Panc1 (cell line): ENCODE measurements at regions not wholly inside any gene's neighbourhood (a gene's known extent, or its start where the extent isn't known, plus 50 kb on each side); places are given as distances from the start of the nearest gene placed in this dataset.

Experiments used
- ATAC-seq: fragments of 200-7000 bp; cut with Tn5 transposase; 2 replicates; pipeline ENCODE4 v1.9.1; 2020; ENCODE audit warnings: mild to moderate bottlenecking, moderate library complexity
- BruUV-seq: library from RNA; stranded (reverse); fragments of 400-500 nt; replicated peaks from 2 replicates; lab custom pipeline; 2021; lab: Mats Ljungman, UMichigan
- CTCF ChIA-PET: fragments of 300-600 bp; sonication (Branson Sonifier 250); formaldehyde crosslinking; loops from one replicate; lab custom pipeline; 2022; ENCODE audit warnings: antibody characterized with exemption; lab: Charles Lee
- POLR2A ChIA-PET: fragments of 300-600 bp; sonication (Branson Sonifier 250); formaldehyde crosslinking; loops from one replicate; lab custom pipeline; 2022; ENCODE audit warnings: antibody characterized with exemption; lab: Charles Lee
- DNase-seq: peaks from one replicate; pipeline ENCODE4 v3.0.0-alpha.2; 2010; ENCODE audit warnings: low read depth, low spot score
- H3K27ac ChIP-seq: 2 replicates; pipeline ENCODE4 v1.5.1; 2011; ENCODE audit warnings: mild to moderate bottlenecking, low read length, inconsistent platforms
- H3K27me3 ChIP-seq: fragments of 200-500 bp; sonication (Bioruptor generic); 2 replicates; pipeline ENCODE4 v1.6.0; 2014; ENCODE audit warnings: low read length, inconsistent platforms; ENCODE audit not compliant: control insufficient read depth, insufficient read depth
- H3K36me3 ChIP-seq: fragments of 200-500 bp; sonication (Bioruptor generic); 2 replicates; pipeline ENCODE4 v1.5.1; 2014; ENCODE audit warnings: inconsistent platforms, mild to moderate bottlenecking, low read length, moderate library complexity; ENCODE audit not compliant: control insufficient read depth, insufficient read depth
- H3K4me1 ChIP-seq: 2 replicates; pipeline ENCODE4 v1.5.1; 2011; ENCODE audit warnings: inconsistent platforms, mild to moderate bottlenecking, low read length, moderate library complexity; ENCODE audit not compliant: control insufficient read depth, insufficient read depth
- H3K4me3 ChIP-seq, 2 experiments: 2 replicates each; pipeline ENCODE4 v1.5.1; 2011 to 2012; ENCODE audit warnings: low read depth in 2 of 2, low read length in 2 of 2, mild to moderate bottlenecking in 2 of 2, inconsistent platforms in 1 of 2, moderate library complexity in 1 of 2
- H3K9me3 ChIP-seq: fragments of 200-500 bp; sonication (Bioruptor generic); 2 replicates; pipeline ENCODE4 v1.5.1; 2014; ENCODE audit warnings: low read depth, mild to moderate bottlenecking, inconsistent platforms, low read length, moderate library complexity; ENCODE audit not compliant: control insufficient read depth, insufficient read depth
- POLR2AphosphoS5 ChIP-seq: IDR thresholded peaks from 2 replicates; pipeline ENCODE4 v1.6.1; 2012; ENCODE audit warnings: mild to moderate bottlenecking, low read depth, low read length, moderate library complexity
- SIN3A ChIP-seq: IDR thresholded peaks from 2 replicates; pipeline ENCODE4 v1.6.1; 2012; ENCODE audit warnings: low read depth, mild to moderate bottlenecking, low read length, moderate library complexity, borderline replicate concordance; ENCODE audit not compliant: insufficient read depth
- TCF7L2 ChIP-seq: IDR thresholded peaks from 2 replicates; pipeline ENCODE4 v1.6.1; 2011; ENCODE audit warnings: mild to moderate bottlenecking, low read depth, low read length, inconsistent platforms
- in situ Hi-C: cut with HindIII; loops from 2 replicates; pipeline ENCODE4 v1.10.0; 2016; ENCODE audit warnings: low sequenced_read_pairs, low pct_unique_long_range_greater_than_20kb
- intact Hi-C: fragments of 100-400 bp; cut with micrococcal nuclease; formaldehyde crosslinking; loops from one replicate; pipeline ENCODE4 v1.10.0; 2022; ENCODE audit not compliant: unreplicated experiment
- TF ChIP-seq, protein P1 (sequence below): fragments of 450-650 bp; IDR thresholded peaks from 2 replicates; pipeline ENCODE4 v1.5.1; 2017; ENCODE audit warnings: mild to moderate bottlenecking
- TF ChIP-seq, protein P2 (sequence below), 2 experiments: IDR thresholded peaks; 2 replicates each; pipeline ENCODE4 v1.6.1; 2011 to 2012; ENCODE audit warnings: low read depth in 2 of 2, control low read depth in 1 of 2, low read length in 1 of 2, mild to moderate bottlenecking in 1 of 2, moderate library complexity in 1 of 2; ENCODE audit not compliant: insufficient read depth in 1 of 2

DNA sequence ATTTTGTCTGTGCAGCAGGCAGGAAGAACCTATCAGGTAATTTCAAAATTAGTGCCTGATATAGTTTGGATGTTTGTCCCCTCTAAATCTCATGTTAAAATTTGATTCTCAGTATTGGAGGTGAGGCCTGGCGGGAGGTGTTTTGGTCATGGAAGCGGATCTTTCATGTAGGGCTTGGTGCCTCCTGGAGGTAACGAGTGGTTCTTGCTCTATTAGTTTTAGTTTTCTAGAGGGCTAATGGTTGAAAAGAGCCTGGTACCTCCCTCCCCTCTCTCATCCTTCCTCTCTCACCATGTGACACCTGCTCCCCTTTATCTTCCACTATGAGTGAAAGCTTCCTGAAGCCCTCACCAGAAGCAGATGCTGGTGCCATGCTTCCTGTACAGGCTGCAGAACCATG, 106.3 kb downstream of the DRD1 start:
- ChIA-PET POLR2A (no interaction called here), CTCF (no interaction called here)
- Histone ChIP-seq H3K36me3 (no peaks in the 10 kb centered on the region), H3K27ac (no peak overlapping the region), H3K27me3 (no peaks in the 10 kb centered on the region), H3K4me3 (no peak overlapping the region), H3K4me1 (no peaks in the 10 kb centered on the region), H3K9me3 (no peaks in the 10 kb centered on the region)
- TF ChIP-seq POLR2AphosphoS5 (no peak), TCF7L2 (no peak), SIN3A (no peak)
- TF ChIP-seq, protein P1, sequence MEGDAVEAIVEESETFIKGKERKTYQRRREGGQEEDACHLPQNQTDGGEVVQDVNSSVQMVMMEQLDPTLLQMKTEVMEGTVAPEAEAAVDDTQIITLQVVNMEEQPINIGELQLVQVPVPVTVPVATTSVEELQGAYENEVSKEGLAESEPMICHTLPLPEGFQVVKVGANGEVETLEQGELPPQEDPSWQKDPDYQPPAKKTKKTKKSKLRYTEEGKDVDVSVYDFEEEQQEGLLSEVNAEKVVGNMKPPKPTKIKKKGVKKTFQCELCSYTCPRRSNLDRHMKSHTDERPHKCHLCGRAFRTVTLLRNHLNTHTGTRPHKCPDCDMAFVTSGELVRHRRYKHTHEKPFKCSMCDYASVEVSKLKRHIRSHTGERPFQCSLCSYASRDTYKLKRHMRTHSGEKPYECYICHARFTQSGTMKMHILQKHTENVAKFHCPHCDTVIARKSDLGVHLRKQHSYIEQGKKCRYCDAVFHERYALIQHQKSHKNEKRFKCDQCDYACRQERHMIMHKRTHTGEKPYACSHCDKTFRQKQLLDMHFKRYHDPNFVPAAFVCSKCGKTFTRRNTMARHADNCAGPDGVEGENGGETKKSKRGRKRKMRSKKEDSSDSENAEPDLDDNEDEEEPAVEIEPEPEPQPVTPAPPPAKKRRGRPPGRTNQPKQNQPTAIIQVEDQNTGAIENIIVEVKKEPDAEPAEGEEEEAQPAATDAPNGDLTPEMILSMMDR = no peak
- TF ChIP-seq, protein P2, sequence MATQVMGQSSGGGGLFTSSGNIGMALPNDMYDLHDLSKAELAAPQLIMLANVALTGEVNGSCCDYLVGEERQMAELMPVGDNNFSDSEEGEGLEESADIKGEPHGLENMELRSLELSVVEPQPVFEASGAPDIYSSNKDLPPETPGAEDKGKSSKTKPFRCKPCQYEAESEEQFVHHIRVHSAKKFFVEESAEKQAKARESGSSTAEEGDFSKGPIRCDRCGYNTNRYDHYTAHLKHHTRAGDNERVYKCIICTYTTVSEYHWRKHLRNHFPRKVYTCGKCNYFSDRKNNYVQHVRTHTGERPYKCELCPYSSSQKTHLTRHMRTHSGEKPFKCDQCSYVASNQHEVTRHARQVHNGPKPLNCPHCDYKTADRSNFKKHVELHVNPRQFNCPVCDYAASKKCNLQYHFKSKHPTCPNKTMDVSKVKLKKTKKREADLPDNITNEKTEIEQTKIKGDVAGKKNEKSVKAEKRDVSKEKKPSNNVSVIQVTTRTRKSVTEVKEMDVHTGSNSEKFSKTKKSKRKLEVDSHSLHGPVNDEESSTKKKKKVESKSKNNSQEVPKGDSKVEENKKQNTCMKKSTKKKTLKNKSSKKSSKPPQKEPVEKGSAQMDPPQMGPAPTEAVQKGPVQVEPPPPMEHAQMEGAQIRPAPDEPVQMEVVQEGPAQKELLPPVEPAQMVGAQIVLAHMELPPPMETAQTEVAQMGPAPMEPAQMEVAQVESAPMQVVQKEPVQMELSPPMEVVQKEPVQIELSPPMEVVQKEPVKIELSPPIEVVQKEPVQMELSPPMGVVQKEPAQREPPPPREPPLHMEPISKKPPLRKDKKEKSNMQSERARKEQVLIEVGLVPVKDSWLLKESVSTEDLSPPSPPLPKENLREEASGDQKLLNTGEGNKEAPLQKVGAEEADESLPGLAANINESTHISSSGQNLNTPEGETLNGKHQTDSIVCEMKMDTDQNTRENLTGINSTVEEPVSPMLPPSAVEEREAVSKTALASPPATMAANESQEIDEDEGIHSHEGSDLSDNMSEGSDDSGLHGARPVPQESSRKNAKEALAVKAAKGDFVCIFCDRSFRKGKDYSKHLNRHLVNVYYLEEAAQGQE (IDR thresholded peaks at IDR 0.05; ENCODE audit: insufficient read depth in 1 of 2, low read depth in 2 of 2, low read length in 1 of 2) = no peak
- intact Hi-C loops = no loop called here
- DNase-seq = no peak
- ATAC-seq = no peak
- in situ Hi-C loops = no loop called here
- no TSS peak for BruUV-seq

DNA sequence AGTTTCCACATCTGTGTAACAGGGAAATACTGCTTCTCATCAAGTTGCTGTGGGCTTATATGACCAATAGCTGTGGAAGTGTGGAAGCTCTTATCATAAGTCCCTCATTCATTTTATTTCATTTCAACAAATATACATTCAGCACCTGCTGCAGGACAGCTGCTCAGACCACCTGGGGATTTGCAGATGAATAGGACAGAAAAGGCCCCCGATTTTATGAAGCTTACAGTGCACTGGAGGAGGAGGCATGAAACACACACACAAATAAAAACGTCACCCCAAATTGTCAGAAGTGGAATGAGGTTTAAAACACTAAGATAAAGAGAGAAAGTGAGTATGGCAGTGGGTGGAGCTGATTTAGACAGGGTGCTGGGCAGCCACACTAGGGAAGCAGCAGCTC, 107.2 kb downstream of the DRD1 start:
- in situ Hi-C loops = no loop called here
- no peak for DNase-seq
- ChIA-PET CTCF (no interaction called here), POLR2A (no interaction called here)
- Histone ChIP-seq H3K27me3 (no peaks in the 10 kb centered on the region), H3K9me3 (no peaks in the 10 kb centered on the region), H3K36me3 (no peaks in the 10 kb centered on the region), H3K4me1 (no peaks in the 10 kb centered on the region), H3K4me3 (no peak overlapping the region), H3K27ac (no peak overlapping the region)
- BruUV-seq = no TSS peak
- ATAC-seq = no peak
- intact Hi-C loops = no loop called here
- TF ChIP-seq, protein P2 (IDR thresholded peaks at IDR 0.05; ENCODE audit: insufficient read depth in 1 of 2, low read depth in 2 of 2, low read length in 1 of 2) = peak in 1 of 2 experiments; percentile 65; a peak in 2 of 4 replicates
- TF ChIP-seq SIN3A = no peak
- TF ChIP-seq, protein P1 = no peak
